Neural progenitor cell (in vitro differentiated cells): ENCODE measurements at regions not wholly inside any gene's neighbourhood (a gene's known extent, or its start where the extent isn't known, plus 50 kb on each side); places are given as distances from the start of the nearest gene placed in this dataset.

Experiments
- DNase-seq: peaks from one replicate; pipeline ENCODE4 v3.0.0-alpha.2; 2016; ENCODE audit warnings: low spot score
- H2AFZ ChIP-seq: fragments of 200-600 bp; sonication (generic); replicated peaks from 2 replicates; pipeline ENCODE4 v1.6.1; 2016; ENCODE audit warnings: antibody characterized with exemption
- H3F3A ChIP-seq: fragments of 200-600 bp; sonication (generic); 2 replicates; pipeline ENCODE4 v1.6.1; 2016; ENCODE audit warnings: antibody characterized with exemption, low read depth
- H3K27ac ChIP-seq: fragments of 200-600 bp; sonication (generic); 2 replicates; pipeline ENCODE4 v1.5.1; 2016; ENCODE audit warnings: mild to moderate bottlenecking
- H3K27me3 ChIP-seq: fragments of 200-600 bp; sonication (generic); 2 replicates; pipeline ENCODE4 v1.6.1; 2016; ENCODE audit warnings: mild to moderate bottlenecking, moderate library complexity
- H3K36me3 ChIP-seq: fragments of 200-600 bp; sonication (generic); 2 replicates; pipeline ENCODE4 v1.5.1; 2016
- H3K4me1 ChIP-seq: fragments of 200-600 bp; sonication (generic); 2 replicates; pipeline ENCODE4 v1.6.1; 2016; ENCODE audit warnings: mixed run types
- H3K4me2 ChIP-seq: fragments of 200-600 bp; sonication (generic); 2 replicates; pipeline ENCODE4 v1.6.1; 2016
- H3K4me3 ChIP-seq: fragments of 200-600 bp; sonication (generic); 2 replicates; pipeline ENCODE4 v1.5.1; 2016
- H3K79me2 ChIP-seq: fragments of 200-600 bp; sonication (generic); 2 replicates; pipeline ENCODE4 v1.6.1; 2016; ENCODE audit warnings: low read depth
- H3K9ac ChIP-seq: fragments of 200-600 bp; sonication (generic); 2 replicates; pipeline ENCODE4 v1.6.1; 2016
- H3K9me3 ChIP-seq: fragments of 200-600 bp; sonication (generic); 2 replicates; pipeline ENCODE4 v1.5.1; 2016; ENCODE audit warnings: low read depth
- H4K20me1 ChIP-seq: fragments of 200-600 bp; sonication (generic); 2 replicates; pipeline ENCODE4 v1.6.1; 2016; ENCODE audit warnings: low read depth
- H3K27ac Mint-ChIP-seq: 3 replicates; pipeline ENCODE4 v1.8.0; 2021; ENCODE audit warnings: mixed read lengths
- H3K27me3 Mint-ChIP-seq: 2 replicates; pipeline ENCODE4 v1.8.0; 2022; ENCODE audit warnings: low read depth, mild to moderate bottlenecking, inconsistent platforms, moderate library complexity, mixed read lengths; ENCODE audit not compliant: insufficient read depth
- H3K36me3 Mint-ChIP-seq: 3 replicates; pipeline ENCODE4 v1.8.0; 2021; ENCODE audit warnings: mixed read lengths
- H3K4me1 Mint-ChIP-seq: 3 replicates; pipeline ENCODE4 v1.8.0; 2021; ENCODE audit warnings: mixed read lengths
- H3K4me3 Mint-ChIP-seq: 3 replicates; pipeline ENCODE4 v1.8.0; 2021; ENCODE audit warnings: mild to moderate bottlenecking, moderate library complexity, mixed read lengths
- H3K9me3 Mint-ChIP-seq: 3 replicates; pipeline ENCODE4 v1.8.0; 2020; ENCODE audit warnings: mixed read lengths
- CTCF ChIP-seq: fragments of 200-600 bp; sonication (generic); IDR thresholded peaks from 2 replicates; pipeline ENCODE4 v1.5.1; 2017; ENCODE audit warnings: antibody characterized with exemption, mild to moderate bottlenecking
- EZH2 ChIP-seq: fragments of 200-600 bp; sonication (generic); IDR thresholded peaks from 2 replicates; pipeline ENCODE4 v1.6.1; 2017; ENCODE audit warnings: antibody characterized with exemption, mild to moderate bottlenecking, moderate library complexity
- EZH2phosphoT487 ChIP-seq: fragments of 200-600 bp; sonication (generic); IDR thresholded peaks from 2 replicates; pipeline ENCODE4 v1.6.1; 2017; ENCODE audit warnings: antibody characterized with exemption

- no peak for TF ChIP-seq EZH2phosphoT487
- no peak for TF ChIP-seq CTCF
- no peak for TF ChIP-seq EZH2
- no peak overlapping the region for H2AFZ ChIP-seq
- no peaks in the 10 kb centered on the region for H4K20me1 ChIP-seq
- no peak overlapping the region for H3K27ac ChIP-seq
- Mint-ChIP-seq H3K27ac (no peak overlapping the region), H3K9me3 (no peaks in the 10 kb centered on the region), H3K4me1 (peaks cover 5% of the 10 kb centered on the region), H3K4me3 (no peak overlapping the region), H3K36me3 (no peaks in the 10 kb centered on the region), H3K27me3 (no peaks in the 10 kb centered on the region)
- H3K27me3 ChIP-seq: no peaks in the 10 kb centered on the region
- H3K4me3 ChIP-seq: no peak overlapping the region
- no peaks in the 10 kb centered on the region for H3K79me2 ChIP-seq
- no peaks in the 10 kb centered on the region for H3K9me3 ChIP-seq
- DNase-seq: no peak
- no peaks in the 10 kb centered on the region for H3K4me1 ChIP-seq
- no peak overlapping the region for H3K4me2 ChIP-seq
- H3K36me3 ChIP-seq: no peaks in the 10 kb centered on the region
- no peak overlapping the region for H3K9ac ChIP-seq
- no peaks in the 10 kb centered on the region for H3F3A ChIP-seq
These were observed 1597.8 kb downstream of the PLA2G4A start for GRCh38 chr1:188426561-188426960.

GRCh38 chr1:188427642-188428041, 1598.9 kb downstream of the PLA2G4A start:
- H3K79me2 ChIP-seq: no peaks in the 10 kb centered on the region
- no peaks in the 10 kb centered on the region for H3K9me3 ChIP-seq
- H3K36me3 ChIP-seq: no peaks in the 10 kb centered on the region
- H3K4me1 Mint-ChIP-seq: peaks cover 5% of the 10 kb centered on the region
- DNase-seq: no peak
- no peak overlapping the region for H3K27ac ChIP-seq
- H3K36me3 Mint-ChIP-seq: no peaks in the 10 kb centered on the region
- no peak overlapping the region for H3K4me2 ChIP-seq
- H3K4me3 ChIP-seq: no peak overlapping the region
- H3K9me3 Mint-ChIP-seq: no peaks in the 10 kb centered on the region
- no peaks in the 10 kb centered on the region for H3F3A ChIP-seq
- H3K4me1 ChIP-seq: no peaks in the 10 kb centered on the region
- no peak overlapping the region for H3K9ac ChIP-seq
- no peak overlapping the region for H3K27ac Mint-ChIP-seq
- no peak overlapping the region for H2AFZ ChIP-seq
- no peaks in the 10 kb centered on the region for H3K27me3 ChIP-seq
- no peaks in the 10 kb centered on the region for H4K20me1 ChIP-seq
- no peaks in the 10 kb centered on the region for H3K27me3 Mint-ChIP-seq
- TF ChIP-seq EZH2: no peak
- TF ChIP-seq EZH2phosphoT487: no peak
- TF ChIP-seq CTCF: no peak
- H3K4me3 Mint-ChIP-seq: no peak overlapping the region

GRCh38 chr1:188429386-188429785, 1600.6 kb downstream of the PLA2G4A start:
- Histone ChIP-seq H3K9me3 (no peaks in the 10 kb centered on the region), H3K9ac (no peak overlapping the region), H3F3A (no peaks in the 10 kb centered on the region), H3K36me3 (no peaks in the 10 kb centered on the region), H3K4me1 (no peaks in the 10 kb centered on the region), H3K4me2 (no peak overlapping the region), H2AFZ (no peak overlapping the region), H3K4me3 (no peak overlapping the region), H3K79me2 (no peaks in the 10 kb centered on the region), H3K27ac (no peak overlapping the region), H4K20me1 (no peaks in the 10 kb centered on the region), H3K27me3 (no peaks in the 10 kb centered on the region)
- Mint-ChIP-seq H3K36me3 (no peaks in the 10 kb centered on the region), H3K9me3 (no peaks in the 10 kb centered on the region), H3K4me3 (no peak overlapping the region), H3K27ac (no peak overlapping the region), H3K4me1 (peaks cover 5% of the 10 kb centered on the region), H3K27me3 (no peaks in the 10 kb centered on the region)
- TF ChIP-seq EZH2phosphoT487: no peak
- TF ChIP-seq EZH2: no peak
- DNase-seq: no peak

- H3K36me3 Mint-ChIP-seq: no peaks in the 10 kb centered on the region
These were observed 1603.7 kb downstream of the PLA2G4A start for GRCh38 chr1:188432427-188432826.

More at GRCh38 chr1:188432427-188432826, 1603.7 kb downstream of the PLA2G4A start:
- no peak overlapping the region for H3K4me3 Mint-ChIP-seq
- Histone ChIP-seq H3K27me3 (no peaks in the 10 kb centered on the region), H3K79me2 (no peaks in the 10 kb centered on the region), H3F3A (no peaks in the 10 kb centered on the region), H3K9ac (no peak overlapping the region), H2AFZ (no peak overlapping the region), H3K4me1 (no peaks in the 10 kb centered on the region), H4K20me1 (no peaks in the 10 kb centered on the region), H3K4me3 (no peak overlapping the region), H3K4me2 (no peak overlapping the region), H3K9me3 (no peaks in the 10 kb centered on the region), H3K36me3 (no peaks in the 10 kb centered on the region), H3K27ac (no peak overlapping the region)
- H3K27me3 Mint-ChIP-seq: no peaks in the 10 kb centered on the region
- H3K9me3 Mint-ChIP-seq: no peaks in the 10 kb centered on the region
- DNase-seq: no peak
- H3K27ac Mint-ChIP-seq: no peak overlapping the region
- peaks cover 3% of the 10 kb centered on the region for H3K4me1 Mint-ChIP-seq
- no peak for TF ChIP-seq EZH2phosphoT487
- no peak for TF ChIP-seq EZH2
- TF ChIP-seq CTCF: no peak
